HL-60/S4 (cell line): ENCODE measurements at regions not wholly inside any gene's neighbourhood (a gene's known extent, or its start where the extent isn't known, plus 50 kb on each side); places are given as distances from the start of the nearest gene placed in this dataset.
"Not testable (repeated sequence)": the region's sequence is repeated elsewhere in the genome, so short reads cannot be mapped to it uniquely, and the experiment has no call there.

Experiments
- in situ Hi-C: fragments of 300-500 bp; cut with MboI; formaldehyde crosslinking; loops from 2 replicates; pipeline ENCODE4 v1.14.3; 2022; ENCODE audit warnings: low sequenced_read_pairs

- in situ Hi-C loops, result loop anchor here (5.0 kb wide), 1 partner anchor 208 kb away; no protein-coding TSS in a partner anchor
Observed at GRCh38 chr12:131229079-131229425, 275.3 kb downstream of the ADGRD1 start.

- in situ Hi-C loops, result loop anchor here (5.0 kb wide), 1 partner anchor 208 kb away; no protein-coding TSS in a partner anchor
Observed at GRCh38 chr12:131229426-131230339, 276.0 kb downstream of the ADGRD1 start.

GRCh38 chr12:131230340-131231031 lies 276.8 kb downstream of the ADGRD1 start:
- in situ Hi-C loops, result no loop called here

GRCh38 chr12:131231032-131231980 lies 277.6 kb downstream of the ADGRD1 start:
- in situ Hi-C loops, result no loop called here

GRCh38 chr12:131232036-131232435 lies 278.3 kb downstream of the ADGRD1 start:
- in situ Hi-C loops, result no loop called here

GRCh38 chr12:131232872-131233271 lies 279.2 kb downstream of the ADGRD1 start:
- in situ Hi-C loops, result not testable (repeated sequence)

GRCh38 chr12:131233850-131234789 lies 280.4 kb downstream of the ADGRD1 start:
- in situ Hi-C loops, result not testable (repeated sequence)

- in situ Hi-C loops, result not testable (repeated sequence)
Observed at GRCh38 chr12:131234841-131235271, 281.1 kb downstream of the ADGRD1 start.

- in situ Hi-C loops, result no loop called here
Observed at GRCh38 chr12:131235871-131236271, 282.2 kb downstream of the ADGRD1 start.

GRCh38 chr12:131239384-131240094 lies 285.8 kb downstream of the ADGRD1 start:
- in situ Hi-C loops, result no loop called here

GRCh38 chr12:131241517-131241916 lies 287.8 kb downstream of the ADGRD1 start:
- in situ Hi-C loops, result no loop called here

GRCh38 chr12:131242741-131243496 lies 289.2 kb downstream of the ADGRD1 start:
- in situ Hi-C loops, result no loop called here

- in situ Hi-C loops, result not testable (repeated sequence)
Observed at GRCh38 chr12:131244157-131244688, 290.5 kb downstream of the ADGRD1 start.

- in situ Hi-C loops, result not testable (repeated sequence)
Observed at GRCh38 chr12:131245161-131245560, 291.5 kb downstream of the ADGRD1 start.

GRCh38 chr12:131245564-131246355 lies 292.1 kb downstream of the ADGRD1 start:
- in situ Hi-C loops, result no loop called here

GRCh38 chr12:131247026-131247725 lies 293.5 kb downstream of the ADGRD1 start:
- in situ Hi-C loops, result not testable (repeated sequence)

GRCh38 chr12:131247875-131248274 lies 294.2 kb downstream of the ADGRD1 start:
- in situ Hi-C loops, result not testable (repeated sequence)
